B cell (primary cell): ENCODE measurements at regions not wholly inside any gene's neighbourhood (a gene's known extent, or its start where the extent isn't known, plus 50 kb on each side); places are given as distances from the start of the nearest gene placed in this dataset.

Experiments
- ATAC-seq: fragments of 200-7000 bp; cut with Tn5 transposase; one replicate; pipeline ENCODE4 v1.10.0; 2021; ENCODE audit warnings: low read depth, mild to moderate bottlenecking, moderate number of reproducible peaks, moderate library complexity
- CTCF ChIA-PET: fragments of 350-600 bp; sonication (Branson Sonifier 250); formaldehyde crosslinking; loops from one replicate; lab custom pipeline; 2021; ENCODE audit warnings: antibody characterized with exemption, inconsistent platforms; lab: Charles Lee
- POLR2A ChIA-PET: fragments of 350-600 bp; sonication (Branson Sonifier 250); formaldehyde crosslinking; loops from one replicate; lab custom pipeline; 2021; ENCODE audit warnings: antibody characterized with exemption; lab: Charles Lee
- DNase-seq: peaks from one replicate; pipeline ENCODE4 v3.0.0; 2013
- H2AFZ ChIP-seq: 2 replicates; pipeline ENCODE4 v1.6.1; 2012; ENCODE audit warnings: mild to moderate bottlenecking, low read depth, low read length; ENCODE audit not compliant: insufficient read depth, poor library complexity, severe bottlenecking
- H3K27ac ChIP-seq, 2 donors: 1 replicate in 1 of 2; 2 replicates in 1 of 2; pipeline ENCODE4 v1.5.1; 2012 to 2013; ENCODE audit warnings: low read length in 2 of 2, mild to moderate bottlenecking in 2 of 2, moderate library complexity in 1 of 2
- H3K27me3 ChIP-seq, 4 experiments: fragments of 200-600 bp in 1 of 4; sonication (generic) in 1 of 4; replicated peaks in 1 of 4; 1 replicate in 2 of 4; 2 replicates in 2 of 4; pipeline versions ENCODE4 v1.6.1 to v1.7.0; 2013 to 2016; ENCODE audit warnings: low read length in 3 of 4, mild to moderate bottlenecking in 2 of 4, mixed read lengths in 1 of 4, moderate library complexity in 1 of 4; ENCODE audit not compliant: insufficient read depth in 4 of 4, control insufficient read depth in 3 of 4; ENCODE audit errors: control extremely low read depth in 1 of 4
- H3K36me3 ChIP-seq, 2 experiments: replicated peaks in 1 of 2; 1 replicate in 1 of 2; 2 replicates in 1 of 2; pipeline versions ENCODE4 v1.6.1 to v1.7.1; 2013; ENCODE audit warnings: low read length in 1 of 2; ENCODE audit not compliant: insufficient read depth in 2 of 2, control insufficient read depth in 1 of 2; ENCODE audit errors: control extremely low read depth in 1 of 2, extremely low read depth in 1 of 2
- H3K4me1 ChIP-seq, 2 donors: fragments of 200-600 bp in 1 of 2; sonication (generic) in 1 of 2; 1 replicate in 1 of 2; 2 replicates in 1 of 2; pipeline versions ENCODE4 v1.5.1 to v1.6.1; 2013 to 2017; ENCODE audit warnings: low read length in 2 of 2; ENCODE audit not compliant: control insufficient read depth in 2 of 2, insufficient read depth in 2 of 2
- H3K4me2 ChIP-seq: replicated peaks from 2 replicates; pipeline ENCODE3; 2012; ENCODE audit warnings: mild to moderate bottlenecking, low read depth, low read length; ENCODE audit not compliant: poor library complexity, severe bottlenecking
- H3K4me3 ChIP-seq, 5 experiments: fragments of 200-600 bp in 1 of 5; sonication (generic) in 1 of 5; 1 replicate in 3 of 5; 2 replicates in 2 of 5; pipeline versions ENCODE4 v1.5.1 to v1.7.0; 2011 to 2016; ENCODE audit warnings: low read length in 4 of 5, mild to moderate bottlenecking in 4 of 5, low read depth in 2 of 5, control low read depth in 1 of 5, moderate library complexity in 1 of 5; ENCODE audit not compliant: insufficient read depth in 1 of 5; ENCODE audit errors: control extremely low read depth in 1 of 5, extremely low read depth in 1 of 5
- H3K79me2 ChIP-seq: fragments of 200-600 bp; sonication (generic); one replicate; pipeline ENCODE4 v1.6.0; 2016; ENCODE audit warnings: low read length; ENCODE audit not compliant: control insufficient read depth, insufficient read depth
- H3K9ac ChIP-seq: fragments of 200-600 bp; sonication (generic); 2 replicates; pipeline ENCODE4 v1.6.1; 2017; ENCODE audit warnings: mild to moderate bottlenecking, low read length, moderate library complexity
- H3K9me3 ChIP-seq, 3 donors: one replicate each; pipeline versions ENCODE4 v1.6.1 to v1.7.1; 2013; ENCODE audit warnings: low read length in 2 of 3; ENCODE audit not compliant: control insufficient read depth in 2 of 3, insufficient read depth in 1 of 3; ENCODE audit errors: control extremely low read depth in 1 of 3
- H4K20me1 ChIP-seq: 2 replicates; pipeline ENCODE4 v1.6.0; 2012; ENCODE audit warnings: mild to moderate bottlenecking, low read length; ENCODE audit not compliant: insufficient read depth, control insufficient read depth, poor library complexity, severe bottlenecking
- H3K27ac Mint-ChIP-seq: one replicate; pipeline ENCODE4 v1.8.0; 2021; ENCODE audit warnings: mixed read lengths
- H3K27me3 Mint-ChIP-seq: one replicate; pipeline ENCODE4 v1.8.0; 2021; ENCODE audit warnings: mixed read lengths
- H3K4me1 Mint-ChIP-seq: one replicate; pipeline ENCODE4 v1.8.0; 2021; ENCODE audit warnings: mixed read lengths
- H3K4me3 Mint-ChIP-seq: one replicate; pipeline ENCODE4 v1.8.0; 2021; ENCODE audit warnings: mixed read lengths
- H3K9me3 Mint-ChIP-seq: one replicate; pipeline ENCODE4 v1.8.0; 2022; ENCODE audit warnings: mixed read lengths; ENCODE audit not compliant: insufficient read depth
- EZH2 ChIP-seq: IDR thresholded peaks from 2 replicates; pipeline ENCODE4 v1.6.1; 2012; ENCODE audit warnings: borderline replicate concordance, low read depth, mild to moderate bottlenecking, moderate library complexity, low read length; ENCODE audit not compliant: insufficient read depth, poor library complexity, severe bottlenecking
- WGBS: methylation state at CpG from one replicate; pipeline ENCODE4 v1.1.5; 2013; ENCODE audit warnings: missing lambda C conversion rate; ENCODE audit not compliant: insufficient coverage; 5-methylcytosine and 5-hydroxymethylcytosine counted together
- intact Hi-C: fragments of 100-400 bp; cut with micrococcal nuclease; formaldehyde crosslinking; loops from one replicate; pipeline ENCODE4 v1.10.0; 2022
- TF ChIP-seq, protein P1 (sequence below): fragments of 200-600 bp; IDR thresholded peaks from one replicate; pipeline ENCODE4 v1.8.0; 2022; ENCODE audit warnings: antibody characterized with exemption, mild to moderate bottlenecking

DNA sequence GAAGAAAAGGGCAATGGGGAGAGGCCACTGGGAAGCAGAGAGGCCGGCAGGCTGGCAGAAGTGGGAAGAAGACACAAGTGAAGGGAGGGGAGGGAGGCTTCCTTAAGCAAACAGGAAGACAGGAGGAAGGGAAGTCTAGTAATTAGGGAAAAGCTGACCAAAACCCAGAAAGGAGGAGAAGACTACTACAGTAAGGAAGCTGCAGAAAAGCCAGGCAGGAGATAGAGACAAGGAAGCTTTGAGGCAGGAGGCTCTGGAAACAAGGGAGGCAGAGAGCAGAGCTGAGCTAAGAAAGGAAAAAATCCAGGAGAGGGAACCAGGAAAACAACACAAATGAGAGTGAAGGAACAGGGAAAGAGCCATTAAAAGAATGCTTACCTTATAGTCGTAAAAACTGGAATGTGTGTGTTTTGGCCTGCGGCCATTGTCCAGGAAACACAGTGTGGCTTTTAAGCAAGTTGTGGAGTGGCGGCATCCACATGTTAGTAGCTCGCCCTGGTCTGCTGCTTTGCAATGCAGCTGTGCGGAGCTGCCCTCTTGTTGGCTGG is 317.1 kb upstream of the CLINT1 start:
- H3K79me2 ChIP-seq, result no peaks in the 10 kb centered on the region
- CTCF ChIA-PET, result interaction anchor here (0.5 to 12.1 kb wide), 22 partner anchors 9 to 956 kb away, joined by 3 to 238 read pairs (median 6); no protein-coding TSS in a partner anchor
- no peak overlapping the region for H3K27ac Mint-ChIP-seq
- no peak overlapping the region for H3K4me3 Mint-ChIP-seq
- POLR2A ChIA-PET, result interaction anchor here (1.1 kb wide), 1 partner anchor 31 kb away, joined by 4 read pairs; no protein-coding TSS in a partner anchor
- DNase-seq (no peak), ATAC-seq (no peak)
- H2AFZ ChIP-seq, result peak overlapping the region; percentile 7
- H3K9ac ChIP-seq, result no peak overlapping the region
- H3K27me3 ChIP-seq, result no peaks in the 10 kb centered on the region
- H4K20me1 ChIP-seq, result no peaks in the 10 kb centered on the region
- H3K27ac ChIP-seq, result no peak overlapping the region
- H3K4me3 ChIP-seq, result no peak overlapping the region
- H3K36me3 ChIP-seq, result no peaks in the 10 kb centered on the region
- WGBS, result 51% methylated on average over 6 of the region's 6 CpGs
- no peaks in the 10 kb centered on the region for H3K27me3 Mint-ChIP-seq
- H3K9me3 Mint-ChIP-seq, result no peaks in the 10 kb centered on the region
- intact Hi-C loops, result loop anchor here (1.0 to 10.0 kb wide), 4 partner anchors 519 to 957 kb away; no protein-coding TSS in a partner anchor
- H3K4me1 ChIP-seq, result peaks cover 14 to 25% of the 10 kb centered on the region in 2 donors
- H3K9me3 ChIP-seq, result no peaks in the 10 kb centered on the region
- TF ChIP-seq, protein P1, sequence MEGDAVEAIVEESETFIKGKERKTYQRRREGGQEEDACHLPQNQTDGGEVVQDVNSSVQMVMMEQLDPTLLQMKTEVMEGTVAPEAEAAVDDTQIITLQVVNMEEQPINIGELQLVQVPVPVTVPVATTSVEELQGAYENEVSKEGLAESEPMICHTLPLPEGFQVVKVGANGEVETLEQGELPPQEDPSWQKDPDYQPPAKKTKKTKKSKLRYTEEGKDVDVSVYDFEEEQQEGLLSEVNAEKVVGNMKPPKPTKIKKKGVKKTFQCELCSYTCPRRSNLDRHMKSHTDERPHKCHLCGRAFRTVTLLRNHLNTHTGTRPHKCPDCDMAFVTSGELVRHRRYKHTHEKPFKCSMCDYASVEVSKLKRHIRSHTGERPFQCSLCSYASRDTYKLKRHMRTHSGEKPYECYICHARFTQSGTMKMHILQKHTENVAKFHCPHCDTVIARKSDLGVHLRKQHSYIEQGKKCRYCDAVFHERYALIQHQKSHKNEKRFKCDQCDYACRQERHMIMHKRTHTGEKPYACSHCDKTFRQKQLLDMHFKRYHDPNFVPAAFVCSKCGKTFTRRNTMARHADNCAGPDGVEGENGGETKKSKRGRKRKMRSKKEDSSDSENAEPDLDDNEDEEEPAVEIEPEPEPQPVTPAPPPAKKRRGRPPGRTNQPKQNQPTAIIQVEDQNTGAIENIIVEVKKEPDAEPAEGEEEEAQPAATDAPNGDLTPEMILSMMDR, result no peak
- peaks cover 21% of the 10 kb centered on the region for H3K4me1 Mint-ChIP-seq
- no peak overlapping the region for H3K4me2 ChIP-seq

DNA sequence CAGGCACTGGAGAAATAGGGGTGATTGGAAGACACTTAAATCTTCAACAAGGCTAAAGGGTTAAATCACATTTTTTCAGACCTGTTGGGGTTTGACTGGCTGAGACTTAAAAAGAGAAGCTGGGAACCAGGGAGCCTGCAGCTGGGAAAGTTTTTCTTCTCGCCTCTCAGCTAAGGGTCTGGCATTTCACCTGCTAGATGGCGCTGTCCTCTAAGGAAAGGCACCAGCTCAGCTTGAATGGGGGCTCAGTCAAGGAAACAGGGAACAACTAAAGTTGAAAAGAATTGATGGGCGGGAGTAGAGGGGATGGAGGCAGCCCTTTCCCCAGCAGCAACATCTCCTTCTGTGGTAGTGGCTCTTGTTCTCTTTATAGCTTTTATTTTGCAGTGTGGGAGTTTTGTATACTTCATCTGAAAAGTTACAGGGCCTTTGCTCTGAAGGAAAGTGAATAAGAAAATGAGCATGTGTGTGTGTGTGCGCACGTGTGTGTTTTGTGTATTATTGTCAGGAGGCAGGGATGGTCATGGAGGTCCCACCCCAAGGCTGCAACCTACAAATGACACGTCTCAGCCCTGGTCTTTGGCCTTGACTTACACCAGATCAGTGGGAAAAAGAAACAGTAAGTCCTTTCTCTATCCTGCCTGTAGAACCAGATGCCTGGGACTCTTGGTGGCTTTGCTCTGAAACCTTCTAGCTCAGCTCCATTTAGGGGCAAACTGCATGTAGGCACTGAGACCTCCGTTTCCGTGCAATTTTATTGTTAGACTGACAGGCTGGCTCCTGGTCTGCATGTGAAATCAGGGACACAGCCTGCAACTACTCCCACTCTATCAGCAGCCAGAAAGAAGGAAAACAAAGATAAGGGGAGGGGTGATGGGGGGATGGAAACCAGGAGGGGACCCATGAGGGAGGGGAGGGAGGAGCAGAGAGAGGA is 316.2 kb upstream of the CLINT1 start:
- no peaks in the 10 kb centered on the region for H3K9me3 ChIP-seq
- WGBS, result 33% methylated on average over 5 of the region's 8 CpGs
- H3K4me1 ChIP-seq, result peaks cover 22 to 34% of the 10 kb centered on the region in 2 donors
- H3K36me3 ChIP-seq, result no peaks in the 10 kb centered on the region
- intact Hi-C loops, result loop anchor here (1.0 to 10.0 kb wide), 4 partner anchors 520 to 958 kb away; no protein-coding TSS in a partner anchor
- peak; percentile 82 for DNase-seq
- peak overlapping the region; percentile 14 for H3K4me2 ChIP-seq
- H3K27ac ChIP-seq, result no peak overlapping the region
- no peak overlapping the region for H3K27ac Mint-ChIP-seq
- H3K4me3 Mint-ChIP-seq, result no peak overlapping the region
- peak overlapping the region; percentile 7 for H2AFZ ChIP-seq
- no peak overlapping the region for H3K9ac ChIP-seq
- POLR2A ChIA-PET, result interaction anchor here (1.1 to 1.2 kb wide), 2 partner anchors 30 to 932 kb away, joined by 4 to 17 read pairs; no protein-coding TSS in a partner anchor
- H3K27me3 Mint-ChIP-seq, result no peaks in the 10 kb centered on the region
- H3K27me3 ChIP-seq, result no peaks in the 10 kb centered on the region
- H4K20me1 ChIP-seq, result no peaks in the 10 kb centered on the region
- peak; percentile 88 for ATAC-seq
- TF ChIP-seq, protein P1, result peak; percentile 82
- TF ChIP-seq EZH2, result no peak
- no peak overlapping the region for H3K4me3 ChIP-seq
- CTCF ChIA-PET, result interaction anchor here (0.6 to 12.1 kb wide), 78 partner anchors 9 to 982 kb away, joined by 3 to 238 read pairs (median 4); no protein-coding TSS in a partner anchor
- H3K9me3 Mint-ChIP-seq, result no peaks in the 10 kb centered on the region
- no peaks in the 10 kb centered on the region for H3K79me2 ChIP-seq
- peaks cover 30% of the 10 kb centered on the region for H3K4me1 Mint-ChIP-seq
